Stomach (tissue), 4 donors: ENCODE measurements at regions not wholly inside any gene's neighbourhood (a gene's known extent, or its start where the extent isn't known, plus 50 kb on each side); places are given as distances from the start of the nearest gene placed in this dataset.

Source experiments
- EP300 ChIP-seq: sonication (generic); formaldehyde crosslinking; IDR thresholded peaks from one replicate; pipeline ENCODE4 v1.6.1; 2017; ENCODE audit warnings: antibody characterized with exemption
- TF ChIP-seq, protein P1 (sequence below), 7 experiments: fragments of 450-650 bp in 4 of 7; fragments of 200-600 bp in 3 of 7; sonication (generic) in 3 of 7; IDR thresholded peaks; one replicate each; pipeline ENCODE4 v1.5.1; 2016 to 2019; ENCODE audit warnings: antibody characterized with exemption in 7 of 7, control low read depth in 2 of 7, mild to moderate bottlenecking in 1 of 7

DNA sequence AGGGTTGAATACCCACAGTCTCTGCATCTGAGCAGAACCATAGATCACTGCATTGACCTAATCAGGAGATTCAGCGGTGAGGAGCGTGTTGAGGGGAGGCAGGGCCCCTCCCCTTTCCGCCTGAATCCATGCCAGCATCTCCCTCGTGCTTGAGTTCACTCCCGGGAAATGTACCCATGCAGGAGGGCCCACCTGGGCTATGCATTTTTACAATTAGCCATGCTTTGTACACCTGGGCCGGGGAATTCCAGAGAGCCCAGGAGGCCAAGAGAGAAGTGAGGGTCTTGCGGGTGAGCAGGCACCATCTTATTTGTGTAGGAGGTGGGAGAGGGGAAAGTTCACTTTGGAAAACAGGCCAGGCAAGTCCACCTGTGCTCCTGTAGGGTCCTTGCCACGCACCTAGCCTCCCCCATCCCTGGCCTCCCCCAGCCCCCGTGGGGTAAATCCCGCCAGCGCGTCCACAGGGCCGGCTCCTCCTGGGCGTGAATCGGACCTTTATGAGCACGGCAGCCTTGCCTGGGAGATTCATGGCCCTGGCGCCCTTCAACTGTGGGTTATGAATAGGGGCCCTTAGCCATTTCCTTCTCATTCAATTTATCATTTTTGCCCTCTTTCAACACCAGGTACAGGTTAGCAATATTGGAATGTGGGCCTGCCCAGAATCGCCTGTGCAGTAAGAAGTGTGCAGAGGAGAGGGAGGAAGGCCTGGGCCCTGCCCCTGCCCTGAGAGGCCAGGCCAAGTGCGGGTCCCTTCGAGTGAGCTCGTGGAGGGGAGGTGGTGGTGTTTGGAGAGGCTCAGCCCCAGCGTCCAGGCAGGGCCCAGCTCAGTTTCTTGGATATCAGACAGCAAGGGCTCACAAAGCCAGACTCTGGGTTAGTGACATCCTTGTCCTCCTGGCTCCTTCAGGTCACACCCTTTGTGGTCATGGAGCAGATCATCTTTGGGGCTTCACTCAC, 84.4 kb upstream of the ACTRT2 start:
- TF ChIP-seq, protein P1, sequence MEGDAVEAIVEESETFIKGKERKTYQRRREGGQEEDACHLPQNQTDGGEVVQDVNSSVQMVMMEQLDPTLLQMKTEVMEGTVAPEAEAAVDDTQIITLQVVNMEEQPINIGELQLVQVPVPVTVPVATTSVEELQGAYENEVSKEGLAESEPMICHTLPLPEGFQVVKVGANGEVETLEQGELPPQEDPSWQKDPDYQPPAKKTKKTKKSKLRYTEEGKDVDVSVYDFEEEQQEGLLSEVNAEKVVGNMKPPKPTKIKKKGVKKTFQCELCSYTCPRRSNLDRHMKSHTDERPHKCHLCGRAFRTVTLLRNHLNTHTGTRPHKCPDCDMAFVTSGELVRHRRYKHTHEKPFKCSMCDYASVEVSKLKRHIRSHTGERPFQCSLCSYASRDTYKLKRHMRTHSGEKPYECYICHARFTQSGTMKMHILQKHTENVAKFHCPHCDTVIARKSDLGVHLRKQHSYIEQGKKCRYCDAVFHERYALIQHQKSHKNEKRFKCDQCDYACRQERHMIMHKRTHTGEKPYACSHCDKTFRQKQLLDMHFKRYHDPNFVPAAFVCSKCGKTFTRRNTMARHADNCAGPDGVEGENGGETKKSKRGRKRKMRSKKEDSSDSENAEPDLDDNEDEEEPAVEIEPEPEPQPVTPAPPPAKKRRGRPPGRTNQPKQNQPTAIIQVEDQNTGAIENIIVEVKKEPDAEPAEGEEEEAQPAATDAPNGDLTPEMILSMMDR (IDR thresholded peaks at IDR 0.05), result no peak
- no peak for TF ChIP-seq EP300
